ENCODE measurements at regions not wholly inside any gene's neighbourhood (a gene's known extent, or its start where the extent isn't known, plus 50 kb on each side); places are given as distances from the start of the nearest gene placed in this dataset.

- no peak for DNase-seq (ENCODE audit: low read depth)
- TF ChIP-seq CTCF (IDR thresholded peaks at IDR 0.05; ENCODE audit: insufficient read depth, low read depth, low read length, missing control alignments), result no peak
- no peak overlapping the region for H3K4me3 ChIP-seq (ENCODE audit: low read length)
These were observed 2288.4 kb downstream of the TP53TG3F start for GRCh38 chr16:35747658-35748455.

- DNase-seq (ENCODE audit: low read depth), result no peak
- no peak for TF ChIP-seq CTCF (IDR thresholded peaks at IDR 0.05; ENCODE audit: insufficient read depth, low read depth, low read length, missing control alignments)
- H3K4me3 ChIP-seq (ENCODE audit: low read length), result no peak overlapping the region
These were observed 2289.3 kb downstream of the TP53TG3F start for GRCh38 chr16:35748621-35749252.

GRCh38 chr16:35749253-35750141 is 2290.1 kb downstream of the TP53TG3F start:
- no peak for DNase-seq (ENCODE audit: low read depth)
- H3K4me3 ChIP-seq (ENCODE audit: low read length), result no peak overlapping the region
- TF ChIP-seq CTCF (IDR thresholded peaks at IDR 0.05; ENCODE audit: insufficient read depth, low read depth, low read length, missing control alignments), result no peak

- H3K4me3 ChIP-seq (ENCODE audit: low read length), result no peak overlapping the region
- DNase-seq (ENCODE audit: low read depth), result no peak
- no peak for TF ChIP-seq CTCF (IDR thresholded peaks at IDR 0.05; ENCODE audit: insufficient read depth, low read depth, low read length, missing control alignments)
These were observed 2290.8 kb downstream of the TP53TG3F start for GRCh38 chr16:35750157-35750689.

GRCh38 chr16:35750701-35751104 is 2291.3 kb downstream of the TP53TG3F start:
- H3K4me3 ChIP-seq (ENCODE audit: low read length), result no peak overlapping the region
- TF ChIP-seq CTCF (IDR thresholded peaks at IDR 0.05; ENCODE audit: insufficient read depth, low read depth, low read length, missing control alignments), result no peak
- no peak for DNase-seq (ENCODE audit: low read depth)

GRCh38 chr16:35751191-35751941 is 2292.0 kb downstream of the TP53TG3F start:
- no peak for TF ChIP-seq CTCF (IDR thresholded peaks at IDR 0.05; ENCODE audit: insufficient read depth, low read depth, low read length, missing control alignments)
- no peak overlapping the region for H3K4me3 ChIP-seq (ENCODE audit: low read length)
- no peak for DNase-seq (ENCODE audit: low read depth)
